Kidney (tissue), 13 donors: ENCODE measurements at regions not wholly inside any gene's neighbourhood (a gene's known extent, or its start where the extent isn't known, plus 50 kb on each side); places are given as distances from the start of the nearest gene placed in this dataset.

Source experiments
- DNase-seq, 5 donors: peaks; one replicate each; pipeline ENCODE4 v3.0.0-alpha.2; 2013 to 2020
- FAIRE-seq: peaks from 2 replicates; lab custom pipeline; 2012; peaks lifted over from hg19 to GRCh38; lab: Jason Lieb, UNC
- H3K27ac ChIP-seq, 2 donors: one replicate each; pipeline ENCODE4 v1.7.0; 2013; ENCODE audit warnings: low read depth in 2 of 2, low read length in 2 of 2, inconsistent platforms in 1 of 2
- H3K27me3 ChIP-seq: one replicate; pipeline ENCODE4 v1.7.1; 2013; ENCODE audit warnings: low read length, inconsistent platforms; ENCODE audit not compliant: control insufficient read depth, insufficient read depth
- H3K36me3 ChIP-seq, 3 donors: one replicate each; pipeline versions ENCODE4 v1.7.0 to v1.7.1; 2013; ENCODE audit warnings: low read length in 3 of 3, control low read depth in 1 of 3, inconsistent platforms in 1 of 3; ENCODE audit not compliant: insufficient read depth in 3 of 3, control insufficient read depth in 2 of 3
- H3K4me1 ChIP-seq, 3 donors: one replicate each; pipeline versions ENCODE4 v1.7.0 to v1.7.1; 2013; ENCODE audit warnings: low read length in 3 of 3, inconsistent platforms in 1 of 3, low read depth in 1 of 3; ENCODE audit not compliant: control insufficient read depth in 2 of 3, insufficient read depth in 2 of 3
- H3K4me3 ChIP-seq, 3 donors: one replicate each; pipeline versions ENCODE4 v1.7.0 to v1.8.1; 2013; ENCODE audit warnings: low read length in 3 of 3, control low read depth in 1 of 3, inconsistent platforms in 1 of 3
- H3K9ac ChIP-seq, 3 donors: one replicate each; pipeline versions ENCODE4 v1.7.0 to v1.7.1; 2013; ENCODE audit warnings: low read length in 3 of 3, control low read depth in 1 of 3, inconsistent platforms in 1 of 3
- H3K9me3 ChIP-seq, 3 donors: one replicate each; pipeline versions ENCODE4 v1.7.0 to v1.7.1; 2013; ENCODE audit warnings: low read length in 3 of 3, control low read depth in 1 of 3, inconsistent platforms in 1 of 3; ENCODE audit not compliant: control insufficient read depth in 2 of 3, insufficient read depth in 1 of 3
- CTCF ChIP-seq: IDR thresholded peaks from 3 replicates; pipeline ENCODE4 v1.5.1; 2012; ENCODE audit warnings: mild to moderate bottlenecking, moderate library complexity, borderline replicate concordance; ENCODE audit not compliant: insufficient read depth; ENCODE audit errors: extremely low read depth
- intact Hi-C: fragments of 100-400 bp; cut with DNase I; formaldehyde crosslinking; loops from one replicate; pipeline ENCODE4 v1.11.1; 2022
- donor health status: control.
- donor health status: control.
- donor health status: control.
- donor health status: control.
- donor health status: control.
- donor health status: DM: yes; HTN: yes; CAD: no.
- donor health status: Normal renal cell carcinoma (clear cell type).

DNA sequence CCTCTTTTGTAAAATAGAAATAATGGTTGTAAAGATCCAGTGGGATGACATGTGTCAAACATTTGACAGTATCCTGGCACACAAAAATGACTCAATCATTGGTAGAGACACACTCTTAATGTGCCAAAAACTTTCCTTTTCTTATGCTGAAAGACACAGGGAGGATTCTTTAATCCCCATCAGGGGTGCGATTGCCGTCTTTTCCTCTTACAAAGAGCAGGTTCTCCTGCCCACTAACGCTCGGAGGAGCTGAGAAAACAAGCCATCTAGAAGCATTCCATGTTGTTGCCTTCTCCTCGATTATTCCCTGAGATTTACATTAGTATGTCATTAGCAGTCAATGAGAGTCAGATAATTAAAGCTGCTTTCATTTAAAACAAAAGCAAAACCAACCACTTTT, 342.6 kb upstream of the CCNH start:
- no peaks in the 10 kb centered on the region for H3K36me3 ChIP-seq
- no peak for DNase-seq
- no peak overlapping the region for H3K9ac ChIP-seq
- no peak for TF ChIP-seq CTCF
- no peaks in the 10 kb centered on the region for H3K4me1 ChIP-seq
- no peaks in the 10 kb centered on the region for H3K9me3 ChIP-seq
- H3K27ac ChIP-seq: no peak overlapping the region
- FAIRE-seq: no peak
- intact Hi-C loops: no loop called here
- no peak overlapping the region for H3K4me3 ChIP-seq
- peaks cover 3% of the 10 kb centered on the region for H3K27me3 ChIP-seq

DNA sequence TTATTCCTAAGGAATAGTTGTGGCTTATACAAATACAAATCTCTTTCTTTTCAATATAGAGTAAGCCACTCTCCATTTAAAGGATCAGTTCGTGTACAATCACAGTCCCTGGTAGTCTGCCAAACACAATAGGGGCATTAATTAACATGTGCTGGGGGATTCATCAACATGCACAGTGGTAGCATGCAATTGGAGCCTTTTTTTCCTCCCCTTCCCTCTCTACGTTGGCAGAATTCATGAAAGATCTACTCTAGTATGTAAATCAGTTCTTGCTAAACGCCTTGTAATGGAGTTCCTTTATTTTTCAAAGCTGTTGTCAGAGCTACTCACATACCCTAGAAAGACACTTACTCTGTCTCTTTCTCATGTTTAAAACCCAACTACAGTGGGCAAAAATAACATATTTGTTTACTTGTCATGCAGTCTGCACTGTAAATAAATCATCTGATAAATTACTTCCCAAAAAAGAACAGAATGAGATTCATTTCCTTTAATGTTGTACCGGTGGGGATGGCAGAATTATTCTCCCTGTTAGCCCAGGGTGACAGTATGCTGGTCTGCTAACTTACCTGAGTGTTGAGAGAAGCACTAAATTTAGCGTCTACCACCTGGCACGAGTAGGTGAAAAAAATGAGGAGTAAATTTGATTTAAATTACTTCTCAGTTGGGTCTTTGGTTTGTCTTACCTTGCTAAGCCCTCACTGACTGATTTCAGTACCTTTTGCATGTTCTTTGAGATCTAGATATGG, 341.5 kb upstream of the CCNH start:
- Histone ChIP-seq H3K27ac (no peak overlapping the region), H3K36me3 (no peaks in the 10 kb centered on the region), H3K4me3 (no peak overlapping the region), H3K9ac (no peak overlapping the region), H3K4me1 (no peaks in the 10 kb centered on the region), H3K27me3 (peaks cover 3% of the 10 kb centered on the region), H3K9me3 (no peaks in the 10 kb centered on the region)
- intact Hi-C loops: no loop called here
- TF ChIP-seq CTCF: no peak
- no peak for FAIRE-seq
- DNase-seq: no peak

- H3K9ac ChIP-seq: no peak overlapping the region
- H3K27me3 ChIP-seq: peaks cover 3% of the 10 kb centered on the region
- H3K27ac ChIP-seq: no peak overlapping the region
- TF ChIP-seq CTCF: no peak
- no peak overlapping the region for H3K4me3 ChIP-seq
- H3K9me3 ChIP-seq: no peaks in the 10 kb centered on the region
- no peak for FAIRE-seq
- intact Hi-C loops: no loop called here
- no peaks in the 10 kb centered on the region for H3K4me1 ChIP-seq
- no peak for DNase-seq
- no peaks in the 10 kb centered on the region for H3K36me3 ChIP-seq
Observed at GRCh38 chr5:87752362-87752761, 339.6 kb upstream of the CCNH start.

DNA sequence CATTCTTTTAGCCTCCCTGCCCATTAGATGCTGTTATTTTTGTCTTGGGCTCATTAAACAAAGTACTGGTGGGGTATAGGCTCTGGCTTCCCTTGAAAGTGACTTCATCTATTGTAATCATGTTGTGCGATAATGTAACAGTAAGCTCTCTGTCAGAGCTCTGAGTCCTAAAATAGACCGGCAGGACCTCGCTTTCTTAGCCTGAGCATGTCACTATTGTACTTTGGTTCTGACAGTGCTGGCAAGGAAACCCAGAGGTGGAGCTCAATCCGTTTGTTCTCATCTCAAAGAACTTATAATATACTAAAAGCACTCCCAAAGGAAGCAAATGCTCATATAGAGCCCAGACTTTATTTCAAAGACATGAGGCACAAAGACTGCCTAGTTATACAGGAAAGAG, 339.1 kb upstream of the CCNH start:
- no peak for TF ChIP-seq CTCF
- no peaks in the 10 kb centered on the region for H3K4me1 ChIP-seq
- H3K9ac ChIP-seq: no peak overlapping the region
- intact Hi-C loops: no loop called here
- no peak overlapping the region for H3K27ac ChIP-seq
- H3K36me3 ChIP-seq: no peaks in the 10 kb centered on the region
- FAIRE-seq (no peak), DNase-seq (no peak)
- H3K9me3 ChIP-seq: no peaks in the 10 kb centered on the region
- H3K27me3 ChIP-seq: peaks cover 3% of the 10 kb centered on the region
- H3K4me3 ChIP-seq: no peak overlapping the region
